EL (cell line): ENCODE measurements at regions not wholly inside any gene's neighbourhood (a gene's known extent, or its start where the extent isn't known, plus 50 kb on each side); places are given as distances from the start of the nearest gene placed in this dataset.

Source experiments
- DNase-seq: peaks from one replicate; pipeline ENCODE4 v3.0.0-alpha.2; 2016

- DNase-seq = no peak
These were observed 51.4 kb upstream of the APCDD1 start for GRCh38 chr18:10402871-10403559.

GRCh38 chr18:10403708-10404107, 50.7 kb upstream of the APCDD1 start:
- no peak for DNase-seq

GRCh38 chr18:10404168-10404567, 50.3 kb upstream of the APCDD1 start:
- no peak for DNase-seq
